B cell (primary cell): ENCODE measurements at regions not wholly inside any gene's neighbourhood (a gene's known extent, or its start where the extent isn't known, plus 50 kb on each side); places are given as distances from the start of the nearest gene placed in this dataset.

Source experiments
- ATAC-seq: fragments of 200-7000 bp; cut with Tn5 transposase; one replicate; pipeline ENCODE4 v1.10.0; 2021; ENCODE audit warnings: low read depth, mild to moderate bottlenecking, moderate number of reproducible peaks, moderate library complexity
- CTCF ChIA-PET: fragments of 350-600 bp; sonication (Branson Sonifier 250); formaldehyde crosslinking; loops from one replicate; lab custom pipeline; 2021; ENCODE audit warnings: antibody characterized with exemption, inconsistent platforms; lab: Charles Lee
- POLR2A ChIA-PET: fragments of 350-600 bp; sonication (Branson Sonifier 250); formaldehyde crosslinking; loops from one replicate; lab custom pipeline; 2021; ENCODE audit warnings: antibody characterized with exemption; lab: Charles Lee
- DNase-seq: peaks from one replicate; pipeline ENCODE4 v3.0.0; 2013
- H2AFZ ChIP-seq: 2 replicates; pipeline ENCODE4 v1.6.1; 2012; ENCODE audit warnings: mild to moderate bottlenecking, low read depth, low read length; ENCODE audit not compliant: insufficient read depth, poor library complexity, severe bottlenecking
- H3K27ac ChIP-seq, 2 donors: 1 replicate in 1 of 2; 2 replicates in 1 of 2; pipeline ENCODE4 v1.5.1; 2012 to 2013; ENCODE audit warnings: low read length in 2 of 2, mild to moderate bottlenecking in 2 of 2, moderate library complexity in 1 of 2
- H3K27me3 ChIP-seq, 4 experiments: fragments of 200-600 bp in 1 of 4; sonication (generic) in 1 of 4; replicated peaks in 1 of 4; 1 replicate in 2 of 4; 2 replicates in 2 of 4; pipeline versions ENCODE4 v1.6.1 to v1.7.0; 2013 to 2016; ENCODE audit warnings: low read length in 3 of 4, mild to moderate bottlenecking in 2 of 4, mixed read lengths in 1 of 4, moderate library complexity in 1 of 4; ENCODE audit not compliant: insufficient read depth in 4 of 4, control insufficient read depth in 3 of 4; ENCODE audit errors: control extremely low read depth in 1 of 4
- H3K36me3 ChIP-seq, 2 experiments: replicated peaks in 1 of 2; 1 replicate in 1 of 2; 2 replicates in 1 of 2; pipeline versions ENCODE4 v1.6.1 to v1.7.1; 2013; ENCODE audit warnings: low read length in 1 of 2; ENCODE audit not compliant: insufficient read depth in 2 of 2, control insufficient read depth in 1 of 2; ENCODE audit errors: control extremely low read depth in 1 of 2, extremely low read depth in 1 of 2
- H3K4me1 ChIP-seq, 2 donors: fragments of 200-600 bp in 1 of 2; sonication (generic) in 1 of 2; 1 replicate in 1 of 2; 2 replicates in 1 of 2; pipeline versions ENCODE4 v1.5.1 to v1.6.1; 2013 to 2017; ENCODE audit warnings: low read length in 2 of 2; ENCODE audit not compliant: control insufficient read depth in 2 of 2, insufficient read depth in 2 of 2
- H3K4me2 ChIP-seq: replicated peaks from 2 replicates; pipeline ENCODE3; 2012; ENCODE audit warnings: mild to moderate bottlenecking, low read depth, low read length; ENCODE audit not compliant: poor library complexity, severe bottlenecking
- H3K4me3 ChIP-seq, 5 experiments: fragments of 200-600 bp in 1 of 5; sonication (generic) in 1 of 5; 1 replicate in 3 of 5; 2 replicates in 2 of 5; pipeline versions ENCODE4 v1.5.1 to v1.7.0; 2011 to 2016; ENCODE audit warnings: low read length in 4 of 5, mild to moderate bottlenecking in 4 of 5, low read depth in 2 of 5, control low read depth in 1 of 5, moderate library complexity in 1 of 5; ENCODE audit not compliant: insufficient read depth in 1 of 5; ENCODE audit errors: control extremely low read depth in 1 of 5, extremely low read depth in 1 of 5
- H3K79me2 ChIP-seq: fragments of 200-600 bp; sonication (generic); one replicate; pipeline ENCODE4 v1.6.0; 2016; ENCODE audit warnings: low read length; ENCODE audit not compliant: control insufficient read depth, insufficient read depth
- H3K9ac ChIP-seq: fragments of 200-600 bp; sonication (generic); 2 replicates; pipeline ENCODE4 v1.6.1; 2017; ENCODE audit warnings: mild to moderate bottlenecking, low read length, moderate library complexity
- H3K9me3 ChIP-seq, 3 donors: one replicate each; pipeline versions ENCODE4 v1.6.1 to v1.7.1; 2013; ENCODE audit warnings: low read length in 2 of 3; ENCODE audit not compliant: control insufficient read depth in 2 of 3, insufficient read depth in 1 of 3; ENCODE audit errors: control extremely low read depth in 1 of 3
- H4K20me1 ChIP-seq: 2 replicates; pipeline ENCODE4 v1.6.0; 2012; ENCODE audit warnings: mild to moderate bottlenecking, low read length; ENCODE audit not compliant: insufficient read depth, control insufficient read depth, poor library complexity, severe bottlenecking
- H3K27ac Mint-ChIP-seq: one replicate; pipeline ENCODE4 v1.8.0; 2021; ENCODE audit warnings: mixed read lengths
- H3K27me3 Mint-ChIP-seq: one replicate; pipeline ENCODE4 v1.8.0; 2021; ENCODE audit warnings: mixed read lengths
- H3K4me1 Mint-ChIP-seq: one replicate; pipeline ENCODE4 v1.8.0; 2021; ENCODE audit warnings: mixed read lengths
- H3K4me3 Mint-ChIP-seq: one replicate; pipeline ENCODE4 v1.8.0; 2021; ENCODE audit warnings: mixed read lengths
- H3K9me3 Mint-ChIP-seq: one replicate; pipeline ENCODE4 v1.8.0; 2022; ENCODE audit warnings: mixed read lengths; ENCODE audit not compliant: insufficient read depth
- EZH2 ChIP-seq: IDR thresholded peaks from 2 replicates; pipeline ENCODE4 v1.6.1; 2012; ENCODE audit warnings: borderline replicate concordance, low read depth, mild to moderate bottlenecking, moderate library complexity, low read length; ENCODE audit not compliant: insufficient read depth, poor library complexity, severe bottlenecking
- WGBS: methylation state at CpG from one replicate; pipeline ENCODE4 v1.1.5; 2013; ENCODE audit warnings: missing lambda C conversion rate; ENCODE audit not compliant: insufficient coverage; 5-methylcytosine and 5-hydroxymethylcytosine counted together
- intact Hi-C: fragments of 100-400 bp; cut with micrococcal nuclease; formaldehyde crosslinking; loops from one replicate; pipeline ENCODE4 v1.10.0; 2022
- TF ChIP-seq, protein P1 (sequence below): fragments of 200-600 bp; IDR thresholded peaks from one replicate; pipeline ENCODE4 v1.8.0; 2022; ENCODE audit warnings: antibody characterized with exemption, mild to moderate bottlenecking

DNA sequence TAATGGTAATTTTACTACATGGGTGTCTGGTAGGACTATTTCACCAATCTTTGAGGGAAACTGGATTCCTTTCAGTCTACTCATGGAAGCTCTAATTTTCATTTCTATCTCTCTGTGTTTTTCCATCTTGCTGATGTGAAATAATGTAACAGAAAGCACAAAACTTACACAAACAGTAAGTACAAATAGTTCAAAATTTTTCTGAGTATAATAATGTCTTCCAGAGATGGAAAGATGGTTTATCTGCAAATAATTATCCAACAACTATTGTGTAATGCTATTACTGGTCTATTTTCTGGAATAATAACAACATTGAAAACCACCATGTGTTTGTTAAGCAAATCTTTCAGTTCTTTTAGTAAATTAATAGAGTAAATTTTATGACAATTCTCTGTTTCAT is 565.8 kb upstream of the MGMT start:
- Mint-ChIP-seq H3K9me3 (no peaks in the 10 kb centered on the region), H3K27me3 (no peaks in the 10 kb centered on the region), H3K4me3 (no peak overlapping the region), H3K4me1 (no peaks in the 10 kb centered on the region), H3K27ac (no peak overlapping the region)
- no peaks in the 10 kb centered on the region for H3K4me1 ChIP-seq
- H3K36me3 ChIP-seq: no peaks in the 10 kb centered on the region
- H3K9ac ChIP-seq: no peak overlapping the region
- H3K9me3 ChIP-seq: peaks cover 0 to 5% (median 0%) of the 10 kb centered on the region in 3 donors
- no peaks in the 10 kb centered on the region for H3K79me2 ChIP-seq
- H3K27ac ChIP-seq: no peak overlapping the region
- TF ChIP-seq, protein P1, sequence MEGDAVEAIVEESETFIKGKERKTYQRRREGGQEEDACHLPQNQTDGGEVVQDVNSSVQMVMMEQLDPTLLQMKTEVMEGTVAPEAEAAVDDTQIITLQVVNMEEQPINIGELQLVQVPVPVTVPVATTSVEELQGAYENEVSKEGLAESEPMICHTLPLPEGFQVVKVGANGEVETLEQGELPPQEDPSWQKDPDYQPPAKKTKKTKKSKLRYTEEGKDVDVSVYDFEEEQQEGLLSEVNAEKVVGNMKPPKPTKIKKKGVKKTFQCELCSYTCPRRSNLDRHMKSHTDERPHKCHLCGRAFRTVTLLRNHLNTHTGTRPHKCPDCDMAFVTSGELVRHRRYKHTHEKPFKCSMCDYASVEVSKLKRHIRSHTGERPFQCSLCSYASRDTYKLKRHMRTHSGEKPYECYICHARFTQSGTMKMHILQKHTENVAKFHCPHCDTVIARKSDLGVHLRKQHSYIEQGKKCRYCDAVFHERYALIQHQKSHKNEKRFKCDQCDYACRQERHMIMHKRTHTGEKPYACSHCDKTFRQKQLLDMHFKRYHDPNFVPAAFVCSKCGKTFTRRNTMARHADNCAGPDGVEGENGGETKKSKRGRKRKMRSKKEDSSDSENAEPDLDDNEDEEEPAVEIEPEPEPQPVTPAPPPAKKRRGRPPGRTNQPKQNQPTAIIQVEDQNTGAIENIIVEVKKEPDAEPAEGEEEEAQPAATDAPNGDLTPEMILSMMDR: no peak
- TF ChIP-seq EZH2: no peak
- CTCF ChIA-PET: no interaction called here
- H3K4me2 ChIP-seq: no peak overlapping the region
- no peaks in the 10 kb centered on the region for H3K27me3 ChIP-seq
- DNase-seq (no peak), ATAC-seq (no peak)
- H4K20me1 ChIP-seq: no peaks in the 10 kb centered on the region
- POLR2A ChIA-PET: no interaction called here
- H2AFZ ChIP-seq: no peak overlapping the region
- intact Hi-C loops: no loop called here
- no peak overlapping the region for H3K4me3 ChIP-seq

DNA sequence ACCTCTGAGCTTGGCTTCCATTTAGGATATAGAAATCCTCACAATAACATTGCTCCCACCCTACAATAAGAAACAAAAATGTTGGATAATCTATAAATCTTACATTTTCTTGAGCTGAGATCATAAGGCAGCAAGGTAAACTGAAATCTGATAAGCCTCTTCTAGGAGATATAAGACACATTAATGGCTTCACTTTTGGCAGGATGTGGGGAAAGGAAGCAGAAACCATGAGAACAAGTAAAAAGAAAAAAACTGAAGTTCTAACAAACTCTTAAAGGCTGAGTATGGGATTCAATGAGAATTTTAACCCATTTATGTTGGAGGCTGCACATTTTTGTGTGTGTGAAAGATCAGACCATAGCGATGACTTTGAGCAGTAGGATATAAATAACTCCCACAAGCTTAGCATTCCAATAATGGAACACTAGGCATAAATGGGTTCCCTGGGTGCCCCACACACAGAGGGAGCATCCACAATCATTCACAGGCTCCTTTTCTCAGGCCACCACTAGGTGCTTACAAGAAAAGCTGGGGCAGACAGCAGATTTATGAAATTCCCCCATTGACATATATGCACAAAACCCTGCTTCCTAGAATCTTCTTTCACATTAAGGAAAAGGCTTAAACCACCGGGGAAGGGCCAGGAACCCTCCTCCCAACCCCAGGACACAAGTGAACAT is 564.9 kb upstream of the MGMT start:
- Histone ChIP-seq H3K9ac (no peak overlapping the region), H3K36me3 (no peaks in the 10 kb centered on the region), H4K20me1 (no peaks in the 10 kb centered on the region), H2AFZ (no peak overlapping the region), H3K4me2 (no peak overlapping the region), H3K9me3 (peaks cover 0 to 8% (median 0%) of the 10 kb centered on the region in 3 donors), H3K27ac (no peak overlapping the region), H3K4me3 (no peak overlapping the region), H3K79me2 (no peaks in the 10 kb centered on the region), H3K27me3 (no peaks in the 10 kb centered on the region), H3K4me1 (no peaks in the 10 kb centered on the region)
- intact Hi-C loops: no loop called here
- no CpG with 5 or more reads among the region's 2 CpGs for WGBS
- H3K4me1 Mint-ChIP-seq: no peaks in the 10 kb centered on the region
- H3K27me3 Mint-ChIP-seq: no peaks in the 10 kb centered on the region
- no peak for DNase-seq
- TF ChIP-seq, protein P1: no peak
- no peak for TF ChIP-seq EZH2
- ChIA-PET POLR2A (no interaction called here), CTCF (no interaction called here)
- H3K27ac Mint-ChIP-seq: no peak overlapping the region
- no peaks in the 10 kb centered on the region for H3K9me3 Mint-ChIP-seq
- ATAC-seq: no peak
- H3K4me3 Mint-ChIP-seq: no peak overlapping the region
